ENCODE measurements at regions not wholly inside any gene's neighbourhood (a gene's known extent, or its start where the extent isn't known, plus 50 kb on each side); places are given as distances from the start of the nearest gene placed in this dataset.
A peak's percentile ranks its signal among the peaks of the same experiment; 100 is the strongest.
"Not testable (repeated sequence)": the region's sequence is repeated elsewhere in the genome, so short reads cannot be mapped to it uniquely, and the experiment has no call there.

- DNase-seq (ENCODE audit: low read depth): no peak
Observed at GRCh38 chr3:104257486-104257885, 1109.2 kb upstream of the ALCAM start.

GRCh38 chr3:104263477-104263876 lies 1103.2 kb upstream of the ALCAM start:
- DNase-seq (ENCODE audit: low read depth): no peak

- DNase-seq (ENCODE audit: low read depth): not testable (repeated sequence)
Observed at GRCh38 chr3:104266219-104266618, 1100.5 kb upstream of the ALCAM start.

- no peak for DNase-seq (ENCODE audit: low read depth)
Observed at GRCh38 chr3:104269771-104270170, 1096.9 kb upstream of the ALCAM start.

GRCh38 chr3:104273046-104273649 lies 1093.6 kb upstream of the ALCAM start:
- DNase-seq (ENCODE audit: low read depth): peak; percentile 63

- no peak for DNase-seq (ENCODE audit: low read depth)
Observed at GRCh38 chr3:104275199-104275598, 1091.5 kb upstream of the ALCAM start.

GRCh38 chr3:104279617-104280016 lies 1087.1 kb upstream of the ALCAM start:
- DNase-seq (ENCODE audit: low read depth): peak; percentile 92

GRCh38 chr3:104281713-104282112 lies 1085.0 kb upstream of the ALCAM start:
- DNase-seq (ENCODE audit: low read depth): no peak

- no peak for DNase-seq (ENCODE audit: low read depth)
Observed at GRCh38 chr3:104286645-104287044, 1080.1 kb upstream of the ALCAM start.

- peak; percentile 66 for DNase-seq (ENCODE audit: low read depth)
Observed at GRCh38 chr3:104291437-104291851, 1075.3 kb upstream of the ALCAM start.

GRCh38 chr3:104291878-104292277 lies 1074.8 kb upstream of the ALCAM start:
- peak; percentile 15 for DNase-seq (ENCODE audit: low read depth)

GRCh38 chr3:104297617-104298016 lies 1069.1 kb upstream of the ALCAM start:
- DNase-seq (ENCODE audit: low read depth): no peak

- DNase-seq (ENCODE audit: low read depth): no peak
Observed at GRCh38 chr3:104298662-104299061, 1068.0 kb upstream of the ALCAM start.

- DNase-seq (ENCODE audit: low read depth): peak; percentile 21
Observed at GRCh38 chr3:104316118-104316517, 1050.6 kb upstream of the ALCAM start.

GRCh38 chr3:104323226-104323625 lies 1043.5 kb upstream of the ALCAM start:
- peak; percentile 5 for DNase-seq (ENCODE audit: low read depth)

- no peak for DNase-seq (ENCODE audit: low read depth)
Observed at GRCh38 chr3:104347291-104347690, 1019.4 kb upstream of the ALCAM start.

- no peak for DNase-seq (ENCODE audit: low read depth)
Observed at GRCh38 chr3:104349836-104350235, 1016.9 kb upstream of the ALCAM start.

- DNase-seq (ENCODE audit: low read depth): no peak
Observed at GRCh38 chr3:104353951-104354350, 1012.8 kb upstream of the ALCAM start.

- peak; percentile 91 for DNase-seq (ENCODE audit: low read depth)
Observed at GRCh38 chr3:104359546-104359945, 1007.2 kb upstream of the ALCAM start.

- DNase-seq (ENCODE audit: low read depth): no peak
Observed at GRCh38 chr3:104360038-104360437, 1006.7 kb upstream of the ALCAM start.

- DNase-seq (ENCODE audit: low read depth): not testable (repeated sequence)
Observed at GRCh38 chr3:104361748-104362147, 1005.0 kb upstream of the ALCAM start.

- no peak for DNase-seq (ENCODE audit: low read depth)
Observed at GRCh38 chr3:104362319-104362718, 1004.4 kb upstream of the ALCAM start.

- no peak for DNase-seq (ENCODE audit: low read depth)
Observed at GRCh38 chr3:104367000-104367399, 999.7 kb upstream of the ALCAM start.

GRCh38 chr3:104368760-104369159 lies 997.9 kb upstream of the ALCAM start:
- DNase-seq (ENCODE audit: low read depth): no peak

Measured in ELR (cell line).